ENCODE measurements at regions not wholly inside any gene's neighbourhood (a gene's known extent, or its start where the extent isn't known, plus 50 kb on each side); places are given as distances from the start of the nearest gene placed in this dataset.
"Not testable (repeated sequence)": the region's sequence is repeated elsewhere in the genome, so short reads cannot be mapped to it uniquely, and the experiment has no call there.

DNA sequence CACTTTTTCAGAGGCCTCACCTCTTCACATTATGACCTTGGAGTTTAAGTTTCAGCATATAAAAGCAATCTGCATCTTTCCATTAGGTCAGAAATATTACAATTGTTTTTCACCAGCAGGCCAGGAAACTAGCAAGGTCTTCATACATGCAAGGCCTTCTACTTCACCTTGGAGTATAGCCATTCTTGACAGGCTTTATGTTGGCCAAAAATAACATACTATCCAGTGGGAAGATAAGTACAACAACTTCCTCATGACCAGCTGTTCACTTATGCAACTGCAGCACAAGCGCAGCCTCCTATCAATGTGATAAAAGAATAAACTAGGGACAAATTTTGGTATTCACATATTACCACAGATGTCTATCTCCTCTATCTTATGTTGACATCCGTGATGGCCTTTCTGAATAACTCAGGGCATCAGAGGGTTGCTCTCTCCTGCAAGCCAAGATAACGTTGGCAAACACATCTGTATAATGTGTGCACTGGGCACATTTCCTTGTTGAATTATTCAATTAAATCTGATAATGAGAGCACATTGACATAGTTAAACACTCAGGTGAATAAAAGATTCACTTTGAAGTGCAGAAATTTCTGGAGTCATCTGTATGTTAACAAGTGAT lies 239.8 kb downstream of the FZD1 start:
- H3K27me3 ChIP-seq = no peaks in the 10 kb centered on the region
- peak overlapping the region; percentile 17 for H3K27ac ChIP-seq
- H3K4me1 ChIP-seq (ENCODE audit: low read depth) = peaks cover 2% of the 10 kb centered on the region
- no peaks in the 10 kb centered on the region for H3K36me3 ChIP-seq
- no peak for TF ChIP-seq CTCF (IDR thresholded peaks at IDR 0.05; ENCODE audit: low read depth, low read length)
- peak in 1 of 2 donors; percentile 66 for DNase-seq (ENCODE audit: low read depth in 1 of 2, low spot score in 1 of 2)
- H3K4me3 ChIP-seq = no peak overlapping the region
- no peaks in the 10 kb centered on the region for H3K9me3 ChIP-seq (ENCODE audit: low read depth)

DNA sequence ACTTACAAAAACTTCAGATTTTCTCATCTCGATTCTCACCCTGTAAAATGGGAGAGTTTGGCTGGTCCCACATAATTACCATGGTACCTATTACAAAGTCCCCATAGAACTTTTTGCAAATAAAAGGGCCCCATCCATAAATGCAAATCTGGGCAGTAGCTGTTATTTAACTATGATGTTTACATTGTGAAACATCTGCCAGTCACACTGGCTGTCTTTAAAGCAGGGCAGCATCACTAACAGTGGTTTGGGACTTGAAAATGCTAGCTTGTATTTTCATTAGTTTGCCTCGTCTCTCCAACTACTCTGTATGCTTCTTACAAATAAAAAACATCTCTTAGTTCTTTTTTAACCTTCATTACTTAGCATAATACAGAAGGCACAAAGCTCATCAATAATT lies 240.7 kb downstream of the FZD1 start:
- no peaks in the 10 kb centered on the region for H3K9me3 ChIP-seq (ENCODE audit: low read depth)
- TF ChIP-seq CTCF (IDR thresholded peaks at IDR 0.05; ENCODE audit: low read depth, low read length) = no peak
- no peak for DNase-seq (ENCODE audit: low read depth in 1 of 2, low spot score in 1 of 2)
- peaks cover 2% of the 10 kb centered on the region for H3K4me1 ChIP-seq (ENCODE audit: low read depth)
- no peaks in the 10 kb centered on the region for H3K27me3 ChIP-seq
- H3K27ac ChIP-seq = no peak overlapping the region
- H3K4me3 ChIP-seq = no peak overlapping the region
- H3K36me3 ChIP-seq = no peaks in the 10 kb centered on the region

DNA sequence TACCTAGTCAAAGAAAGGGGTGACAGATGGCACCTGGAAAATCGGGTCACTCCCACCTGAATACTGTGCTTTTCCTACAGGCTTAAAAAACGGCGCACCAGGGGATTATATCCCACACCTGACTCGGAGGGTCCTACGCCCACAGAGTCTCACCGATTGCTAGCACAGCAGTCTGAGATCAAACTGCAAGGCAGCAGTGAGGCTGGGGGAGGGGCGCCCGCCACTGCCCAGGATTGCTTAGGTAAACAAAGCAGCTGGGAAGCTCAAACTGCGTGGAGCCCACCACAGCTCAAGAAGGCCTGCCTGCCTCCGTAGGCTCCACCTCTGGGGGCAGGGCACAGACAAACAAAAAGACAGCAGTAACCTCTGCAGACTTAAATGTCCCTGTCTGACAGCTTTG lies 242.7 kb downstream of the FZD1 start:
- not testable (repeated sequence) for H3K27ac ChIP-seq; DNase-seq (ENCODE audit: low read depth in 1 of 2, low spot score in 1 of 2); H3K27me3 ChIP-seq; H3K9me3 ChIP-seq (ENCODE audit: low read depth); H3K4me3 ChIP-seq; H3K36me3 ChIP-seq; H3K4me1 ChIP-seq (ENCODE audit: low read depth)

DNA sequence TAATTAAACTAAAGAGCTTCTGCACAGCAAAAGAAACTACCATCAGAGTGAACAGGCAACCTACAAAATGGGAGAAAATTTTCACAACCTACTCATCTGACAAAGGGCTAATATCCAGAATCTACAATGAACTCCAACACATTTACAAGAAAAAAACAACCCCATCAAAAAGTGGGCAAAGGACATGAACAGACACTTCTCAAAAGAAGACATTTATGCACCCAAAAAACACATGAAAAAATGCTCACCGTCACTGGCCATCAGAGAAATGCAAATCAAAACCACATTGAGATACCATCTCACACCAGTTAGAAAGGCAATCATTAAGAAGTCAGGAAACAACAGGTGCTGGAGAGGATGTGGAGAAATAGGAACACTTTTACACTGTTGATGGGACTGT lies 247.6 kb downstream of the FZD1 start:
- not testable (repeated sequence) for DNase-seq (ENCODE audit: low read depth in 1 of 2, low spot score in 1 of 2); H3K27me3 ChIP-seq; H3K4me1 ChIP-seq (ENCODE audit: low read depth); H3K9me3 ChIP-seq (ENCODE audit: low read depth); H3K4me3 ChIP-seq; H3K36me3 ChIP-seq; H3K27ac ChIP-seq

GRCh38 chr7:91512958-91513357 lies 248.7 kb downstream of the FZD1 start:
- Histone ChIP-seq H3K9me3 (ENCODE audit: low read depth) (no peaks in the 10 kb centered on the region), H3K4me1 (ENCODE audit: low read depth) (no peaks in the 10 kb centered on the region), H3K4me3 (no peak overlapping the region), H3K27ac (no peak overlapping the region), H3K36me3 (no peaks in the 10 kb centered on the region), H3K27me3 (no peaks in the 10 kb centered on the region)
- no peak for TF ChIP-seq CTCF (IDR thresholded peaks at IDR 0.05; ENCODE audit: low read depth, low read length)
- DNase-seq (ENCODE audit: low read depth in 1 of 2, low spot score in 1 of 2) = no peak

DNA sequence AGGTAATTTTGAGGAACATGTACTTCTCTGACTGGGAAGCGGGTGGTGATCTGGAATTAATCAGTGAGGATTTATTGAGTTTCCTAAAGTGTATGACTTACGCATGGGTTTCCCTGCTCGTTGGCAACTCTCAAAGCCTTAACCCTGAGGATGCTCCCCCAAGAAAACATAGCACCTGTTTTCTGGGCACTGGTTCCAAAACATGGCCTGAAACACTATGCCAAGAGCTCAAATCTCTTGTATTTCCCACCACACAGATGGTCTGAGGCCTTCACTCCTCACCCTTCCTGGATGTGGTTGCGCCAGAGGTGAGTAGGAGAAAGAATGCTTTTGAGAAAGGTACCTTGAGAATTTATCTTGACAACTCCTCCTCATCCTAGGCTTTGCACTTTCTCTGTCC lies 250.4 kb downstream of the FZD1 start:
- H3K27me3 ChIP-seq = no peaks in the 10 kb centered on the region
- no peak overlapping the region for H3K4me3 ChIP-seq
- no peaks in the 10 kb centered on the region for H3K4me1 ChIP-seq (ENCODE audit: low read depth)
- no peak for TF ChIP-seq CTCF (IDR thresholded peaks at IDR 0.05; ENCODE audit: low read depth, low read length)
- no peak overlapping the region for H3K27ac ChIP-seq
- no peaks in the 10 kb centered on the region for H3K36me3 ChIP-seq
- DNase-seq (ENCODE audit: low read depth in 1 of 2, low spot score in 1 of 2) = no peak
- no peaks in the 10 kb centered on the region for H3K9me3 ChIP-seq (ENCODE audit: low read depth)

GRCh38 chr7:91515961-91516360 lies 251.7 kb downstream of the FZD1 start:
- H3K9me3 ChIP-seq (ENCODE audit: low read depth) = no peaks in the 10 kb centered on the region
- no peak for DNase-seq (ENCODE audit: low read depth in 1 of 2, low spot score in 1 of 2)
- H3K4me3 ChIP-seq = no peak overlapping the region
- no peak for TF ChIP-seq CTCF (IDR thresholded peaks at IDR 0.05; ENCODE audit: low read depth, low read length)
- no peaks in the 10 kb centered on the region for H3K27me3 ChIP-seq
- H3K4me1 ChIP-seq (ENCODE audit: low read depth) = no peaks in the 10 kb centered on the region
- H3K27ac ChIP-seq = no peak overlapping the region
- no peaks in the 10 kb centered on the region for H3K36me3 ChIP-seq
